RPMI7951 (cell line): ENCODE measurements at regions not wholly inside any gene's neighbourhood (a gene's known extent, or its start where the extent isn't known, plus 50 kb on each side); places are given as distances from the start of the nearest gene placed in this dataset.

Source experiments
- DNase-seq: peaks from one replicate; pipeline ENCODE4 v3.0.0-alpha.2; 2012; ENCODE audit warnings: low read depth

DNA sequence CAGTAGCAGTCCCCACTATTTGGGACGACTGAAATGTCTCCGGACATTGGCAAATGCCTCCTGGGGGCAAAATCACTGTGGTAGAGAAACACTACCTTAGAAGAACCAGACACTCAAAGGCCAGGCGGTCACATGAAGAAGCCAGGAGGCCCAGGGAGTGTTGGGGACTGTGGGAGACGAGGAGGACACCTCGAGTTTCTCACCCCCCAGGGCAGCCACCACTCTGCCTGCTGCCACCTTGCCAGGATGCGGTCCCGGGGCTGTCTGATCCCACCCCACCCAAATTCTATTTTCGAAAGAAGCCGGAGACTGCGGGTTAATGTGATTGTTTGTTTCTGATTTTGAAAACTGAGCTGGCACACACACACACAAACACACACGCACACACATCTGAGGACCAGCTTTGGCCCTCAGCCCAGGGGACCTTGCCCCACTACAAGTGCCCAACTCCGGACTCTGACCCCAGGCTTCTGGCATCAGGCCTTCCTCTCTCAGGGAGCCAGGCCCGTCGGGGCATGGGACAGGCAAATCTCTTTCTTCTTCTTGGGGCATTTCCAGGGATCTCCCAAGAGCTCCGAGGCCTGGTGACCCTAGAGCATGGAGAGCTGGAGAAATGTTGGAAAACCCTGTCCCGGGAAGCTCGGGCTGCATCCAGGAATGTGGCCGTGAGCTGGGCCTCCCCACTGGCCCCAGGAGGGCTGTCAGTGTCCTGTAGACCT, 187.5 kb upstream of the PMEPA1 start:
- no peak for DNase-seq

DNA sequence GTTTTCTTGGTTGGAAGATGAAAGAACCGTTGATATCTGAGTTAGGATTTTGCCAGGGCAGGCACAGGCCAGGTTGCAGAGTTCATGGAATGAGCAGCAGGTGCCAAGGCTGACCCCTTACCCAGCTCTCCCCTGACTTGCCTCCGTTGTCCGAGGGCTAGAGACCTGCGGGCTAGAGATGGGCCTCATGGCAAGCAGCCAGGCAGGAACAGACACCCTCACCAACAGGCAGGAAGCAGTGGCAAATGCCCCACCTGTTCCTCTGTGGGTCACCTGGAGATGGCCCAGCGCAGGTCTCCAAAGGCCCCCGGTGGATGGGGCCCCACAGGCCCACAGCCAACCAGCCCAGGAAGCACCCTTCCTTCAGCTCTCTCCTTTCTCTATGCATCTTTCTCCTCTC, 186.7 kb upstream of the PMEPA1 start:
- DNase-seq, result no peak

DNA sequence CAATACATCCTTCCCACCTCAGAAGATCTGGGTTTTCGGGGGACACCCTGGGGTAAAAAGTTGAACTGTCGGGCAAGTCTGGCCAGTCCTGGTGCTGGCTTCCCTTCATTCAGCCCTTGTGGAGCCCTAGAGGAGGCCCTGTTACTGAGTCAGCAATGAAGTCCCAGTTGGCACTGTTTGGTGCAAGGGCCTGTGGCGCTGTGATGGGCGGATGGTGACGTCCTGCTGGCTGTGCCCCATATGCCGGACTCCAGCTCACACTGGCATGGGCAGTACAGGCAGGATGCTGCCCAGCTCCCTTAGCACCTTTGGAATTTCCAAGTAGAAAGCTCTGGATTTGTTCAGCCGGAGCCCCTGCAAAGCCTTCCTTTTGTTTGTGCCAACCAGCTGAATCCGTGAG, 186.2 kb upstream of the PMEPA1 start:
- no peak for DNase-seq

DNA sequence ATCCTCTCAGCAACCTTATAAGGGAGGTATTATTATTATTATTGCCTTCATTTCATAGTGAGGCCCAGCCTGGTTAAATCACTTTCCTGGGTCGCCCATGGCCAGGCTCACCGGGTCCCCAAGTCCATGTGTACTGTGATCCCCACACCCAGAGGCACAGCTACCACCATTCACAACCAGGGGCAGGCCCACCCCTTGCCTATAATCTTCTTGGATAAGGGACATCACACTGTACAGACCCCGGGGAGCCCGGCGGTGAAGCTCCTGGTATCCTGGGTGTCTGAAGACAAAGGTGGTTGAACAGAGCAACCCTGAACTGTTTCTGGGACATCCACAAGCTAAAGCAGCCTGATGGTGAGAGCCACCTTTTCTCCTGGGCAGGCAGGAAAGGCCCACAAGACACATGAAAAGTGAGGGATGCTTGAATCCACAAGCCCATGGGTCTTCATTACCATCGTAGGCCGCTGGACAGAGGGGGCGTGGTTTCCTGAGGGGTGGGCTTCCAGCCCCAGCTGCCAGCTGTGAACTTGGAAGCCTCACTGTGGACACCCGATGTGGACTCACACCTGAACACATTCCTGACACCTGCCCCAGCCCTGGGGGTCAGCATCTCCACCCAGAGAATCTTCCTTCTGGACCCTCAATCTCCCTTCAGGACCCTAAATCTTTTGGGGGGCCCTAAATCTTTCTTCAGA, 185.5 kb upstream of the PMEPA1 start:
- no peak for DNase-seq

DNA sequence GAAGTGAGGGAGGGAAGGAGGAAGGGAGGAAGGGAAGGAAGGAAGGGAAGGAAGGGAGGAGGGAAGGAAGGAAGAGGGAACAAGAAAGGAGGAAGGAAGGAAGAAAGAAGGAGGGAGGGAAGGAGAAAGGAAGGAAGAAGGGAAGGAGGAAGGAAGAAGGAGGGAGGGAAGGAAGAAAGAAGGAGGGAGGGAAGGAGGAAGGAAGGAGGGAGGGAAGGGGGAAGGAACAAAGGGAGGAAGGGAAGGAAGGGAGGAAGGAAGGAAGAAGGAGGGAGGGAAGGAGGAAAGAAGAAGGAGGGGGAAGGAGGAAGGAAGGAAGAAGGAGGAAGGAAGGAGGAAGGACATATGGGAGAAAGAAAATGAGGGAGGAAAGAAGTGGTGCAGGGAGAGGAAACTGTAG, 184.7 kb upstream of the PMEPA1 start:
- DNase-seq, result no peak

DNA sequence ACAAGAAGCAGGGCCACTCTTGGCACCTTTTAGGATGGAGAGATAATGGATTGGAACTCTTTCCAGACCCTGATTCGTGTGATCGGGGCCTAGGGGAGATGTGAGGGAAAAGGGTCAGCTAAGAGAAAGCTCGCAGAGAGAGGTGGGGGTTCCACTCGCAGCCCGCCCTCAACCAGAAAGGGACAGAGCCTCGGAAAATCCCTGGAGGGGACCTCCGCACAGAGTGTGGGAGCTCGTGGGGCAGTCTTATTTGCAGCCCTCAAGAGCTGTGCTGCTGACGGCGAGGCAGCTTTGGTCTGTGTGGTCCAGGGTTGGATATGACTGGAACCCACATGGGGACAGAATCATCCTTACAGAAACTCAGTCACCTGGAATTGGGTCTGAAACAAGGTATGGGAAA, 184.3 kb upstream of the PMEPA1 start:
- DNase-seq, result no peak

DNA sequence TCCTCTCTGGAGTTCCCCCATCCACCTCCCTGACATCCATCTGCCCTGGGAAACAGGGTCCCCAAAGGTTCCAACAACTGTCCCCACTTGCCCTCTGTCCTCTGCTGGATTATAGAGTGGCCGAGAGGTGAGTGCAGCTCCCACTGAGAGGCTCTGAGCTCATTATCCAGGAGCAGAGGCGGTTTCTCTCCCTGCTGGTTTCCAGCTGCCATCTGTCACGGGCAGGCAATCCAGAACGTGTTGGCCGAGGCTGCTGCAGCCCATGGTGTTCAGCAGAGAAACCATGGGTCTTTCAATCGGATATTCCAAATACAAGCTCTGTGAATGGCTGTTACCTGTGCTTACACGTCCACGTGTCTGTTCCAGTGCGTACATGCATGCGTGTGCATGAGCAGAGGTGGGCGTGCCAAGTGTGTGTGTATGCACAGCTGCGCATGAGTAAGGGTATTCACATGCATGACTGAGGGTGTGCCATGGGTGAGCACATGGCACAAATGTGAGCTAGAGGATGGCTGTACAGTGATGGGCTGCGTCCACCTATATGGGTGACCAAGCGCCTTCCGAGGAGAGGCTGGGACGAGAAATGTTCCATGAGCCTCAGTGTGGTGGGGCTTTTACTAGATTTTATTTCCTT, 183.7 kb upstream of the PMEPA1 start:
- DNase-seq, result no peak

DNA sequence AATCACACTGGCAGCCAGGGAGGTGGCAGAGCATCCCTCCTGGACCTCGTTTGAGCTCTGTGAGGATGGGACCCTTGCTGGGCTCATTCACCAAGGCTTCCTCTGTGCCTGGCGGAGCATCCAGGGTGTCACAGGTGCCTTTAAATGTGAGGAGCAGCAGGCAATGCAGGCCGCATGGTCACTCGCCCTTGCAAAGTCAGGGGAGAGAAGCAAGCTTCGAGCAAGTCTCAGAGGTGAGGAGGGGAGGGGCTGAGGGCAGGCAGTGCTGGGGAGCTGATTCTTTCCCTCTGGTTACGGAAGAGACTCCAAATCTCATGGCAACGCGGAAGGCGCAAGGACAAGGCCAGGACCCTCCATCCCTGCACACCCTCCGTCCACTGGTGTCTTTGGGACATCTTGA, 182.7 kb upstream of the PMEPA1 start:
- DNase-seq, result no peak

DNA sequence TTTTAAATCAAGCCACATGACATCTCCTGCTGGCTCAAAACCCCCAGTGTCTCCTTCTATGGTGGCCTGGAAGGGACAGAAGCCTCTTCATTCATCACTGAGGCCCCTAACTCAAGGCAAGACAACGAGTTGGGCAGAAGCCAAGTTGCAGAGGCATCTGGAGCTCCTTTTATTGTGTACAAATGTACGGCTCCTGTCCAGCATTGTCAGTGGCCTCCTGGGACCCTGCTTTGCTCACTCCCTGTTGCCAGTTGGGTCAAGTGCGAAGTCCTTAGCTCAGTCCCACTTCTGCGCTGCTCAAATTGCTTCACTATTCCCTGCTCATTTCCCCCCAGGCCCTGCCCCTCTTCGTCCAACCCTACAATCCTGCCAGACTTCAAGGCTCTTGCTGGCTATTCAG, 181.2 kb upstream of the PMEPA1 start:
- DNase-seq, result no peak

DNA sequence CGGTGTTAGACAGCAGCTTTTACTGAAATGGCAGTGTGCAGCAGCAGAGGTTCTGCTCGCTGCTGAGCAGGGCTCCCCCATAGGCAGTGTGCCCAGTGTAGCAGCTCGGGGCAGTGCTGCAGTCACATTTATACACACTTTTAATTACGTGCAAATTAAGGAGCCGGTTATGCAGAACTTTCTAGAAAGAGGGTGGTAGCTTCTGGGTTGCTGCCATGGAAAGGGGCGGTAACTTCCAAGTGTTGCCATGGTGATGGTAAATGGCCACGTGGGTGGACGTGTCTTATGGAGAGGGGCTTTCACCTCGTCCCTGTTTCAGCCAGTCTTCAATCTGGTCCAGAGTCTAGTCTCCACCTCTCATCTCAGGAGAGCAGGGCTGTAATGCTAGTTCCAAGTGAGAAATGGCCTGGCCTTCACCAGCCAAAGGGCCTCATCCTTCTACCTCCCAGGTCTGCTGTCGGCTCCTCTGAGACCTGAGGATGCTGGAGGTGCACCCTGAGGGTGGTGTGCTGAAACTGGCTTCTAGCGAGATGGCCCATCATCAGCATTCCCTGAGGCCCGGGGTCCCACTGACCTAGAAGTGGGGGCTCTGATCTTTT, 180.5 kb upstream of the PMEPA1 start:
- no peak for DNase-seq

DNA sequence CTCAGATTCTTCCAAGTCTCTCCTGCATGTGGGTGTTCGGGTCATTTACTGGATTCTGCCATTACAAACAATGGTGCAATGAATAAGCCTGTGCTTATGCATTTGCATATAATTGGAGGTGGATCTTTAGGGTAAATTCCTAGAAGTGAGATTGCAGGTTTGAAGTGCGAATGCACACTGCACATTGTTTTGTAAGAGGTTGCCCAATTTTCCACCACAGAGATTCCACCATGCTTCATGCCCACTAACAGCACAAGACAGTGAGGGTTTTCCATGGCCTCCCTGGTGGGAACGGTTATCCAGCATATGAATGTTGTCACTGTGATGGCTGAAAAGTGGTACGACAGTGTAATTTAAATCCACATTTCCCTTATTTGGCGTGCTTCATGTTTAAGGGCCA, 178.8 kb upstream of the PMEPA1 start:
- no peak for DNase-seq

DNA sequence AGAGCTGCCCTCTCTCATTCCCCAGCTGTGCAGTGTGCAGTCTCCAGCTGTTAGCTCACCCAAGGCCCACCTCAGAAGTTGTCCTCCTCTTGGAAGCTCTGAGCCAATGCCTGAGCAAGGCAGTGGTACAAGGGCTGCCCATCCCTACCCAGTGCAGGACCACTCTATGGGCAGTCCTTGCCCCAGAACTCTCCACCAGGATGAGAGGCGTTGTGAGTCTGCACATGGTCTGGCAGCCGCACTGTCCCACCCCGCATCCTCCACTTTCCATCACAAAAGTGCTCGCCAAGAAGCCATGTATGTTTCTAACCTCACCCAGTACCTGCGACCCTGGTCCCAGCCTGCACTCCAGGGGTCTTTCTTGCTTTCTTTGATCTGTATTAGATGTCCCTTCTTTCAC, 175.1 kb upstream of the PMEPA1 start:
- no peak for DNase-seq

DNA sequence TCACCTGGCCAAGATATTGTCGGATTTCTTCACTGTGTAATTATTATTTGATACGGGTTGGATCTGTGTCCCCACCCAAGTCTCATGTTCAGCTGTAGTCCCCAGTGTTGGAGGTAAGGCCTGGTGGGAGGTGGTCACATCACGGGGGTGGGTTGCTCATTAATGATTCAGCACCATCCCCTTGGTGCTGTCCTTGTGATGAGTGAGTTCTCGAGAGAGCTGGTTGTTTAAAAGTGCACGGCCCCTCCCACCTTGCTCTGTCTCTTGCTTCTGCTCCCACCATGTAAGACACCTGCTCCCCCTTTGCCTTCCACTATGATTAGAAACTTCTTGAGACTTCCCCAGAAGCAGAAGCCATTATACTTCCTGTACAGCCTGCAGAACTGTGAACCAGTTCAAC, 173.9 kb upstream of the PMEPA1 start:
- DNase-seq, result no peak

DNA sequence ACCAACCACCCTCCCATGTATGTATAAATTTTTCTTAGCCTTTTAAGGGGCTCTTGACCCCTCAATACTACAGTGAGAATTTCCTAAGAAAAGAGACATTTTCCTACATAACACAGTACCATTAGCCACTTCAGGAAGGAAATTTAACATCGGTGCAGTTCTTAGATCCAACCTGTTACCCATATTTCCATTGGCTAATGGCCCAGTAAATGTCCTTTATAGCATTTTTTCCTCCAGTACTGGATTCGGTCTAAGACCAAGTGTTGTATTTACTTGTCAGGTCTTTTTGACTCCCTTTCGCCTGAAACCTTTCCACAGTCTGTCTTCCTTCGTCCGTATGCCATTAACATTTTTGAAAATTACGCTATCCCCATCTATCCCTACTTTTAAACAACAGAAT, 173.4 kb upstream of the PMEPA1 start:
- DNase-seq, result no peak

DNA sequence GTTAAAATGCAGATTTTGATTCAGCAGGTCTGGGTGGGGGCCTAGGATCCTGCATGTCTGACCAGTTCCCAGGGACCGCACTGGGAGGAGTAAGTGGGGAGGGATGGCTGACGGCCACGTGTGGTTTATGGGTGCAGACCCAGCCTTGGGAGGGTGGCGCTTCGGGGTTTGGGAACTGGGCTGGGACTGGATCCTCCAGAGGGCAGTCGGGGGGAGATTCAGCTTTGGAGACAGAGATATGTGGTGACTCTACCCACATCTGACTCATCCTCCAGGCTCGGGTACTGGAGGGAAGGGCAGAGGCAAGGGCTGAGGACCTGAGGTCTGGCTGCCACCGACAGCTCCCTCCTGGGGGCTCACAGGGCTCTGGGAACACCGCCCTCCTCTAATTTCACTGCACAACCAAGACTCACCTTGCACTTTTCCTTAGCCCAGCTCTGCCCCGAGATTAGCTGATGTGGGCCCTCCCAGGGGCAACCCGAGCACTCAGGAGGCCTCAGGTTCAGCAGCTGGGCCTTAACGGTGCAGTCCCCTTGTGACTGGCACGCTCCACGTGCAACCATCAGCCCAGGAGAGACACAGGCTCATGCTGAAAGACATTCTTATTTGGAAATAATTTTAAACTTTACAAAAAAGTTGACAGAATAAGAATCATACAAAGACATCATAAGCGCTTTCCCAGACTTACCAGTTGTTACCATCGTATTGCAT, 172.8 kb upstream of the PMEPA1 start:
- peak; percentile 98 for DNase-seq

DNA sequence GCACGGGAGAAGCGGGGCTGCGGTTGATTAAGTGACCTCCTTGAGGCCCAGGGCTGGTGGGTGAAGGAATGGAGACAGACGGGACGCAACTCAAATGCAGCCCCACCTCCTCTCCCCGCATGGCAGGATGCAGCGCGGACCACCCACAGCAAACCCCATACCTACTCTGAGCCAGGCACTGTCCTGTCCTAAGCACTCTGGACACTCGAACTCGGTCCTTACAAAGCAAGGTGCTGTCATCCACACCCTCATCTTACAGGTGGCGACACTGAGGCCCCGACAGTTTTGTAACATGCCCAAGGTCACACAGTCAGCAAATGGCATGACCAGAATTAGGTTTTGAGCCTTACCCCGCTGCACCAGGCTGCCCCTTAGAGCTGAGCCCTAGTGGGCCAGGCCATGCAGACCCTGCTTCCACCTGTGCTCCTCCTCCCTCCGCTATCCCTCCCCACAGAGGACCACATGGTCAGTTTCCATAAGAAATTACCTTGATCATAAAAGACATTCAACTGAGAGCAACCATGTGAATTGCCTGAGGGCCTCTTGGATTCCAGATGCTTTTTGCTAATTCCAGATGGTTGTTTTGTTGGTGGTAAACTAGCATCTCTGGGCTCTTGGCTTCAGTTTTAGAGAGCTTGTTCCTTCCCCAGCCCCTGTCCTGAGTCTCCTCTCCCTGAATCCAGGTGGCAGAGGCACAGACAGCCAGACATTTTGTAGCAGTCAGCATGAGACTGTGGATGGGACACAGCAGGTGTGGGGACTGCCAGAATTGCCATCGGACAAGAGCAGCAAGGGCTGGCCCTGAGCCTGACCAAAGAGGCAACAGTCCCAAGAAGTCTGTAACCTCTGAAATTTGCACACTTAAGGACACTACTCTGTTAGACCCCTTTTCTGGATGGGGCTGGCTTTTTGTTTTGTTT, 171.9 kb upstream of the PMEPA1 start:
- peak; percentile 95 for DNase-seq

DNA sequence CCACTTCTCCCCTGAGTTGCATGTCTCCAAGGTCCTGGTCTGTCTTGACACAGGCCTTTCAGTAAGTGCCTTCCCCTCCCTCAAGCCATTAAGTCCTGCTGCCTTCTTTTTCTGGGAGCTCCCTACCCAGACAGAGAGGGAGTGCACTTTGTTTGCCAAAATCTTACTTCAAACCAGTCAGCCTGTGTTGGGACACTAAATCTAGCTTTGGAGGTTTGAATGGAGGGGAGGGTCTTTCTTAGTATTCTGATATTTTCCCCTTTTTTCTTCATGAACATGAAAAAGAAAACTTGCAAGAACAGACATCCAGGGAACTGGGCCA, 170.7 kb upstream of the PMEPA1 start:
- DNase-seq, result no peak

DNA sequence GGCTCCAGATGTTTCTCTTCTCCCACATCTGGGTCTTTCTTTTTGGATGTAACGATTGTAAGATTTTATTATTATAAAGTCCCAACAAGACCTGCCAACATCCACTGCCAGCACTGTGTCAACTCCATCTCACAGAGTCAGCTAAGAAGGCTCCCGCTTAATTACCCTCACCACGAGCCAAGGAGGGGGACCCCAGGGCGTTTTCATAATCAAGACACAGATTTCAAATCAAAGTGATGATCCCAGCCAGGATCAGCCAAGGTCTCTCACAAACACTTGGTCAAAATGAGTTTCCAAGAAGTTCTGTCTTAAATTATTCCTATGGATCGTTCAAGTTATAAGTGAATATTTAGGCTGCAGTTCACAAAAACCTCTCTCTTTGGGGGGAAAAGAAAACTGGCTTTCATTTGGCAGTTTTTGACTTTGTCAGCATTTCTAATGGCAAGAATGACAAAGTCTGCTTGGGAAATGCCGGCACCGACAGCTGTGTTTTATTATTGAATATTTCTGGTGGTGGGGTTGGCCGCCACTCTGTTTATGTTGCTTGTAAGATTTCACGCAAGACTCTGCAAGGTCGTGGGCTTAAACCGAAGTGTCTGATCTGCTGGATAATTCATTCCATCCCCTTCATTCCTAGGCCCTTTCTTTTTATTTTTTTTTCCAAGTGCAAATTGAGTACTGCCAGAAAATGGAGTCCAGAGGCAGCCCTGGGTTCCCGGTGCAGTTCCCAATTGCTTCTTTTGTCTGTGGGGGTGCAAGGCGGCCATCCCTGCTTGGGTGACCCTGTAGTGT, 170.2 kb upstream of the PMEPA1 start:
- DNase-seq, result peak; percentile 73

DNA sequence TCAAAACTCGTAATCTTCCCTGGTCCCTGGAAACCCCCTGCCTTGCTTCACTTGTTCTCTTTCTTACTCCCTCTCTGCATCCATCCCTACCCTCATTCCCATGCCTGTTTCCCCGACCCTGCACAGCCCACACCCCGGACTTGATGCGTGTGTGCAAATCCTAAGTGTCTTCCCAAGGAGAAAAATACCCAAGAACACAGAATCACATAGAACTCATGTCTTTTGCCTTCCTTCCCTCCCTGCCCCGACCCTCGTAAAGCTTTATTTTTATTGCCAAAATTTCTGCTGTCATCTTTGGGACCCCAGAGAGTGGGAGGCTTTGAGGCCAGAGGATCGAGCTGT, 169.6 kb upstream of the PMEPA1 start:
- no peak for DNase-seq

DNA sequence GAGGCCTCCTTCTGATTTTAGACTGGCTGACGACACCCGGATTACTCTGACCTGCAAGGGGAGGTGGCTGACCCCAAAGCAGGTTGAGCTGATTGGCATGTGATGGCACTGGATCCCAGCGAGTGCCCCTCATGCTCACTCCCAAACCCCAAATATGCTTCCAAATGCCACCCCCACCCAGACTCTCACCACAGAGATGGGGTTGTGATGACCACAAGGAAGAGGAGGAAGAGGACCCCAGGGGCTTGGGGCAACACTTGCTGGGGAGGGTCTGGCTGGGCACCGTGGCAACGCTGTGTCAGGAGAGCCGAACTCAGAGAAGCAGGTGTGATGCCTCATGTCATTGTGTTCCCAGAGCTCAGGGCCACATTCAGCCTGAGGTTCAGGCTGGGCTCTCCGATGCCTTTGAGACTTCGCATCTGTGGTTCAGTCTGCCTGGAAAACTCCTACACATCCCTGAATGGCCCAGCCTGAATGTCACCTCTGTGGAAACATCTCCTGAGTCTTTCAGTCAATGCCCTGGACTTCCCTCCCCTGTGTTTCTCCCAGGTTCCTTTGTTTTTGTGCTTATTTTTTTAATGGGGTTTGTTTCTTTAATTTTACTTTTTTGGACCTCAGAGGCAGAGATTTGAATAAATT, 169.1 kb upstream of the PMEPA1 start:
- DNase-seq, result no peak
